SHP77 (cell line): ENCODE measurements at regions not wholly inside any gene's neighbourhood (a gene's known extent, or its start where the extent isn't known, plus 50 kb on each side); places are given as distances from the start of the nearest gene placed in this dataset.

ENCODE experiments used
- DNase-seq, 2 experiments: peaks; one replicate each; lab custom pipeline; 2025; lab: John Stamatoyannopoulos, UW

GRCh38 chr5:36355516-36355915 lies 53.8 kb upstream of the RANBP3L start:
- DNase-seq, result no peak

DNA sequence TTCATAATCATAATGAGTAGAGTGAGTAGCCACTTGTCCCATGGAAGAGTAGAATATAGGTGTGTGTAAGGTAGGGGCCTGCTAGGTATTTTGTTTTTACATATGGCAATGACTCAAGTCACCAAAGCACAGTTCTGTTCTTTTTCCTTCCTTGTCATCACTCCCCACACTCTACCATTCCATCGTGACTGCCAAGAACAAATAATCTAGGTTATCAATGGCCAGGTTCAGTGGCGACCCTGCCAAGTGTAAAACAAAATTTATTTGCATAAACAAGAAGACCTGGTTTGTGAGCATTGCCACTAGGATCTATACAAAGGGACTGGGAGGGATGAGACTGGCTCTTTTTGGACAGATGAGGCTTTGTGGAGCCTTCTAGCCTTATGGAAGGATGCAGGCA lies 55.2 kb upstream of the RANBP3L start:
- DNase-seq, result no peak

DNA sequence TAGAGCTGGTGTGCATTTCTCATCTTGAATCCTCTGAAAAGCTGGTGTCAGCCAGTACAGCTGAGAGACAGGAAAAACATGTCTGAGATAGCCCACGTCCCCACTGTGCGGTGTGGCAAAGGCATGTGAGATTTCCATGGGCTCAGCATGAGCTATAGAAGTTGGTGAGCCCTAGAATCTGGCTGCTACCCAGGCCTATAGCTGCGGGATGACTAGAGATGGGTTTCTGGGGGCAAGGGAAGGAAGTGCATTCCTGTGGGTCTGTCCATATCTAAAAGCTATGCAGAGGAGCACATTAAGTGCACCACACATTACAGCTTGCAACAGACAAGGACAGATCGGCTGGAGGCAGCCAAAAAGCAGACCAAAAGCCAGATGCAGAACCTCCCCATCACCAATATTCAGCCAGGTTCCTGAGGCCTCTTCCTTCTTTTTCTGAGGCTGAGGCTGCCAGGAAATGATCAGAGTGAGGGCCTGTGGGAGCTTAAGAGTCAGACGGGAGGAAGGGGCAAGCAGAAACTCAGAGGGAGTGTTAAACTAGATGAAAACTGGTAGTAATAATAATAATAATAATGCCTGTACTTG lies 55.8 kb upstream of the RANBP3L start:
- no peak for DNase-seq

- DNase-seq, result no peak
These were observed 57.6 kb upstream of the RANBP3L start for GRCh38 chr5:36359267-36359666.

DNA sequence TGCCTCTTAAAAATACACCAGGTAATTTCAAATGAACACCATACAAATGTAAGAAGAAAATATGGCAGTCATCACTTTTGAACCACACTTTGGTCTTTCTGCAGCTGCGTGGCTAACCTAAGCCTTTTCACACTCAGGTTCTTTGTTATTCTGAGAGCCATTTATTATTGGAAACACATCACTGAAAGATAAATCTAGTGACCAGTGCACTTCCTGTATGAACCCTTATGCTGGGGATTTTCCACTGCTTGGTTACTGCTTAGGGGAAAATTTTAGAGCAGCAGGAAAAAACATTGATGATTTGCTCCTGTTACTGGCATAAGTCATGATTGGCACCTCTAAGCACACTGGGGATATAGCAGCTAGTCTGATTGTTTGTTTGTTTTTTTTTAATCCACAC lies 58.6 kb upstream of the RANBP3L start:
- DNase-seq, result peak in 1 of 2 experiments; percentile 28

DNA sequence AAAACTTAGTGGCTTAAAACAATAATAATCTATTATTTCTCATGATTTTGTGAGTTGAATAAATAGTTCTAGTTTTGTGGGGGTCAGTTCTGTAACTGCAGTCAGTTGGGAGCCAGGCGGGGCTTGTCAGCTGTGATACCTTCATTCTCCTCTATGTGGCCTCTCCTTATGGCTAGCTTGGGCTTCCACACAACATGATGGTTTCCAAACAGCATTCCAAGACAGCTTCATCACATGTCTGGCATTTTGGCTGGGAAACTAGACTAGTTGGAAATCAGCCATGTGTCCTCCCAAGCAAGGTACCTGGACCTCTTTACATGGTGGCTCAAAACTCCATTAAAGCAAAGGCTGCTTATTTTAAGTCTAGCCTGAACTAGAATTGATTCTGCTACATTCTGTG lies 61.4 kb upstream of the RANBP3L start:
- DNase-seq, result no peak

- DNase-seq, result no peak
These were observed 62.0 kb upstream of the RANBP3L start for GRCh38 chr5:36363744-36364143.

DNA sequence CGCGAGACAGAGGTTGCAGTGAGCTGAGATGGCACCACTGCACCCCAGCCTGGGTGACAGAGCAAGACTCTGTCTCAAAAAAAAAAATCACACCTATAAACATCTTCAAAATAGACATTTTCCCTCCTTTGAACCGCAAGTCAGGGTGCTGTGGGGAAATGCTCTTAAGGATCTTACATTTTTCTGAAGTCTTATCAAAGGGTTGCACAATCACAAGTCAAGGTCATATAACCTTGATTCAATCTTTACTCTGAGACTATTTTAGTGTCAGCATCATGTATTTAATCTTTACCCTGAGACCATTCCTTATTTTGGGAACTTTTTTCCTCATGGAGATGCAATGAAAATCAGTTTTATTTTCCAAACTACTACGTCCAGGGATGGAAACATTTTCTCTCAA lies 62.8 kb upstream of the RANBP3L start:
- DNase-seq, result no peak

GRCh38 chr5:36365896-36366295 lies 64.2 kb upstream of the RANBP3L start:
- DNase-seq, result no peak

DNA sequence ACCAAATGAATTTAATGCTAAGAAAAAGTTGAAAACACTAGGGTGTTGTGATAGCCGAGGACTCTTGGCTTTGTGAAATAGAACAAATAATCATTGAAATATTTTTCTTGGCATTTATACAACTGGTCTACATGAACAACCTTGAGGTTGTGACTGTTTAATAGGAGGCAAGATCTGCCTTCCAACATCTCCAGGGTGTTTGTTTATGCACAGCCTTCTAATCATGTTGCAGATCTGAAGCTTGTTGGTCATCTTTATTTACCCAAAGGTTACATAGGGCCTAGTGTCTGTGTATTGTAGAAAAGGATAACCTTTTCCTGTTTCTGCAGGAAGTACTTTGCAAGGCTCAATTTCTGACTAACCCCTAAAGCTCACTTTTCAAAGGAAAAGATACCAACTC lies 65.2 kb upstream of the RANBP3L start:
- no peak for DNase-seq

- DNase-seq, result no peak
These were observed 65.8 kb upstream of the RANBP3L start for GRCh38 chr5:36367524-36367923.

- no peak for DNase-seq
These were observed 67.6 kb upstream of the RANBP3L start for GRCh38 chr5:36369219-36369690.

DNA sequence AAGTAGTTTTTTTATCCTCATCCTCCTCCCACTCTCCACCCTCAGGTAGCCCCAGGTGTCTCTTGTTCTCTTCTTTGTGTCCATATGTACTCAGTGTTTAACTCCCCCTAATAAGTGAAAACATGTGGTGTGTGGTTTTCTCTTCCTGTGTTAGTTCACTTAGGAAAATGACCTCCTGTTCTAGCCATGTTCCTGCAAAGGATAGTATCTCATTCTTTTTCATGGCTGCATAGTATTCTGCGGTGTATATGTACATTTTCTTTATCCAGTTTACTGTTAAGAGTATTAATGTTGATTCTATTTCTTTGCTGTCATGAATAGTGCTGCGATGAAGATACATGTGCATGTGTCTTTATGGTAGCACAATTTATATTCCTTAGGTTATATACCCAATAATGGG lies 68.4 kb upstream of the RANBP3L start:
- DNase-seq, result no peak

DNA sequence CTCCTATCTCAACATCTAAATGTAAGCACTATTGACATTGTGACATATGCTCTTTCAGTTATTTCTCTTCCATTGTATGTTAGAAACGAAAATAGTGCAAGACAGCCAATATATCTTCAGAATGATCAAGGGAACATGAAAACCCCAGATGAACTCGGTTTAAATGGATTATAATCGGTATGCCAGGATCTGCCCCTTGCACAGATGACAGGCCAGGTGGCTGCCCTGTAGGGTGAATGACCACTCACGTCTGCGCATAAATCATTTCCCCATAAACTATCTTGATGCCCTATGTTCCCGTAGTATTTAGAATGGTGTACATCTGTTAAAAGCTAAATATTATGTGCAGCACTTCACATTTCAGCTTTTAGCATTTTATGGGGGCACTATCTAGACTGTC lies 69.7 kb upstream of the RANBP3L start:
- no peak for DNase-seq

DNA sequence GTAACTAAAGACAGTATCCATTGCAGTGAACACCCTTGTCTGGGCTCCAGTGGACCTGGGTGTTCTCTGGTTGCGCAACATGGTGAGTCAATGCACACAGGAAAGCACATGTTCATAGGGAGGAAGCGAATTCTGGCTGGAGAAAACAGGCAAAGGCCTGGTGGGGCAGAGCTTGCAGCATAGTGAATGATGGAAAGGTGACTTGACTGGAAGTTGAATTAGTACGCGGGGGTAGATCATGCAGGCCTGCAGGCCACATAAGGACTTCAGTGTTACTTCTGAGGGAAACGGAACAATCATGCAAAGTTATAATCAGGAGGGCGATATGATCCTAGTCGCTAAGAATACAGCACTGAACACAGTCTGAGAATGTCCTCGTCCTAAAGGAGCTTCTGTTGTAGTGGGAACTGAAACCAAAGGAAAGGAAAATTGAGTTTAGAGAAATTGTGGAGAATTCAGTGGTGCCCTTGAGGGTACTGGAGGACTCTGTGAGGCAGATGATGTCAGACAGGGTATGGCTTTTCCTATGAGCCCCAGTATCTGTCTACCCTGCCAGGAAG lies 71.9 kb upstream of the RANBP3L start:
- peak; percentile 2 to 26 for DNase-seq

DNA sequence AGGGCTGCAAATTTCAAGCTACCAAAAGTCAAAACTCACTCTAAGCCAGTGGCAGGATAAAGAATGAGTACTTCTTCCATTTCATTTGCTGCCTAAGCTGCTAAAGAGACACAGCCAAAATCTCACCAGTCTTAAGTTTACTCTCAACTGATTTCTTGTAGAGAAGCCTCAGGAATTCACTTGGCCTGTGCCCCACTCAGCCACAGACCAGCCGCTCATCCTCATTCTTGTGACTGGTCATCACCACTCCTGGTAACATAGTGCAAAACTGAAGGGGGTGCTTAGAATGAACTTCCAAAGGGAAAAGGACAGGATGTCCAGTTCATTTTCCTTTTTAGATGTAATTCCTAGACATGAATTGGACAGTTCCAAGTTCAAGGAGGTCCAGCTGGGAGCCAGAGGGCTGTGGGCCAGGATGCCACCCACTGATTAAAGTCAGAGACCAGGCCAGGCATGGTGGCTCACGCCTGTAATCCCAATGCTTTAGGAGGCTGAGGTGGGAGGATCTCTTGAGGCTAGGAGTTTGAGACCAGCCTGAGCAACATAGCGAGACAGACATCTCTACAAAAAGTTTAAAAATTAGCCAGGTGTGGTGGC lies 72.7 kb upstream of the RANBP3L start:
- DNase-seq, result no peak

GRCh38 chr5:36377192-36377591 lies 75.5 kb upstream of the RANBP3L start:
- no peak for DNase-seq

- no peak for DNase-seq
These were observed 76.8 kb upstream of the RANBP3L start for GRCh38 chr5:36378551-36378950.

DNA sequence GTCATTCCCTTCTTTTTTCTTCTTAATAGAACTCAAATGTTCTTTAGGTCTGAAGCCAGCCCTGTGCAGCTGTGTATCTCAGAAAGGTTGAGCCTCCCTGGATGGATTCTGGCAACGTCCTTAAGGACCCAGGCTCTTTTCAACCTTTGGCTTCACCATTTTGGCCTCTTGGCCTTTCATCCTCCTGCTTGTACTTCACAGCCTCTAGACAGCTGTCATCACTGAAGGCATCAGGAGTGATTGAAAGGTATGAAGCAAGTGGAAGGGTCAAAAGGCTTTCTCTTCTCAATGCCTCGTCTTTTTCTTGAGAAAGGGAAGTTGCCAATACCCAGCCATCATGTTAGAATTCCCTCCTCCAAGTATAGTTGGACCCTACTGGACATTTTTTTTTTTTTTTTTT lies 81.2 kb upstream of the RANBP3L start:
- DNase-seq, result no peak

DNA sequence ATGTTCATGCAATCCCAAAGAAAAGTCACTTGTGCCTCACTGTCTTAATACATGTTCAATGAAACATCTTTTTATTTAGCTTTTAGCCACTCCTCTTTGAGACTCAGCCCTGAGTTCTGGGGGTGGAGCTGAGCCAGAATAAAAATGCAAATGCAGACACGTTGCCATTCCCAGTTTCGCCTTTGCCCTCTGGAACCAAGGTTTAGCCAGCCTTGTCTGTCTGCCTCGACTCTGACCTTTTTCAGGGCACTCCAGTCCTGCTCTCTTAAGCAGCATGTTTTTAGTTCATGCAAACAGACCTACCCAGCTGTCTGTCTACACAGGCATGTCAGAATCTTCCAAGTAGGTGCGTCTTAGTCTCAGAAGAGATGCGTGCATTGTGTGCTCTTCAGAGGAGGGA lies 82.2 kb upstream of the RANBP3L start:
- no peak for DNase-seq

DNA sequence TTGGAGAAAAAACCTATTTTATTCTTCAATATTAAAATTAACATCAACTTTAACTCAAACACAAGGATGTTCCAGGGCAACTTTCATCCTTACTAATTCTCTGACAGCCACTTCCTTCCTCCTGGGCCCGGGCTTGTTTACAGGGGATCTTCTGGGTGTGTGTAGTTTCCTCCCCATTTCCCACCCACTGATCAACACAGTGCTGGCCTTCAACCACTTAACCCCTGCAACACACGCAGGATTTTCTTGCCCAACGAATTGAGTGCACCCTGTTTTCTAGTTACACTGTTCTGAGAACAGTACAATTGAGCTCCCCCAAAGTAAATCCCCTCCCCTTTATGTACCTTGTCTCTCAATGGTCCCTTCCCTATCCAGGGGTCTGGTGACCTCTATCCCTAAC lies 83.1 kb upstream of the RANBP3L start:
- no peak for DNase-seq

- no peak for DNase-seq
These were observed 83.8 kb upstream of the RANBP3L start for GRCh38 chr5:36385495-36385894.

DNA sequence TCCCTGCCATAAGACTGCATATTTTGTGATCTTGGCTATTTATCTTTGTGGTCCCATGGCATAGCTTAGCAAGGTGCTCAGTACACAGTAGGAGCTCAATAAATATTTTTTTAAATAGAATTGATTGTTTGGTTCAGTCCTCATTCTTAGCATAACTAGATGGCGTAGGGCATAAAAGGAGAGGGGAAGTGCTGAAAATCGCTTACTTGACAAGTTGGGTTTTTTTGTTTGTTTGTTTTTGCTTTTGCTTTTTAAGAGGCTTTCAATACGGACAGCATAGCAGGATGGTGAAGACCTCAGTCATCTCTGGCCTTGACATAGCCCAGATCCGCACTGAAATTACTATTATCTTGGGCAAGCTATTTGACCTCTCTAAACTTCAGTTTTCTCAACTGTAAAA lies 86.6 kb upstream of the RANBP3L start:
- no peak for DNase-seq

- DNase-seq, result no peak
These were observed 87.5 kb upstream of the RANBP3L start for GRCh38 chr5:36389245-36389644.
